ENCODE measurements at regions not wholly inside any gene's neighbourhood (a gene's known extent, or its start where the extent isn't known, plus 50 kb on each side); places are given as distances from the start of the nearest gene placed in this dataset.

DNA sequence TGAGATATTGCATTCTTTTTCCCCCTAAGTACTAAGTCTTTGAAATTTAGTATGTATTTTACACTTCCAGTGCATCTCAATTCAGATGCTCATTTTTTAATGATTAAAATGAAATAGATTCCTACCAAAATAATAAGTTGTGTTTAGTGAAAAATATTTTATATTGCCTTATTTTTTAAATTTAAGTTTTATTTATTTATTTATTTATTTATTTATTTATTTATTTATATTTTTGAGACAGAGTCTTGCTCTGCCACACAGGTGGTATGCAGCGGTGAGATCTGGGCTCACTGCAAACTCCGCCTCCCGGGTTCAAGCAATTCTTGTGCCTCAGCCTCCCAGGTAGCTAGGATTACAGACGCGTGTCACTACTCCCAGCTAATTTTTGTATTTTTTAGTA lies 95.5 kb downstream of the RPS24 start:
- no peak for DNase-seq (ENCODE audit: low spot score)
- Histone ChIP-seq H3K27ac (no peak overlapping the region), H3K4me3 (no peak overlapping the region)
- TF ChIP-seq CTCF (IDR thresholded peaks at IDR 0.05): no peak

- no peak overlapping the region for H3K4me3 ChIP-seq
- DNase-seq (ENCODE audit: low spot score): no peak
- no peak for TF ChIP-seq CTCF (IDR thresholded peaks at IDR 0.05)
- H3K27ac ChIP-seq: no peak overlapping the region
Measured at GRCh38 chr10:78130966-78131710, 97.5 kb downstream of the RPS24 start.

DNA sequence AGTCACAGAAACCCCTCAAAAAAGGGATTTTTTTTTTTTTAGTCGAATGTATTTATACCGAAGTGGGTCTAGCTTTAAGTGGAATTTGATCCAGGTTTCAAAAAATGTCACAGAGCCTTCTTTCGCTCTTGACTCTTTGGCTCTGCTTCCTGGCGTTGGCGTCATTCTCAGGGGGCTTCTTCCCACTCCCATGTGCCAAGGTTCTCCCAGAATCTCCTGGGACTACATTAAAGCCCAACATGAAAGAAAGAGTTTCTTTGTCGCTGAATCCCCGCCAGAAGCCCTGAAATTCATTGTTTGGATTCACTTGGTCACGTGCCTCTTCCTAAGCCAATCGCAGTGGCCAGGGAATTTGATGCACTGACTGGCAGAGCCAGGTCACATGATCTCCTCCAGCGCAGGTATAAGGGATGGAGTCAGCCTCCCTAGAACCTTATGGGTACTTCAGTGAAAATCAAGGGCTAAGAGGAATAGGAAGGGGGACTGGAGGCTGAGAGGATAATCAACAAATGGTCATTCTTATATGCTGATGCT lies 101.2 kb downstream of the RPS24 start:
- no peak for DNase-seq (ENCODE audit: low spot score)
- Histone ChIP-seq H3K4me3 (no peak overlapping the region), H3K27ac (no peak overlapping the region)
- no peak for TF ChIP-seq CTCF (IDR thresholded peaks at IDR 0.05)

DNA sequence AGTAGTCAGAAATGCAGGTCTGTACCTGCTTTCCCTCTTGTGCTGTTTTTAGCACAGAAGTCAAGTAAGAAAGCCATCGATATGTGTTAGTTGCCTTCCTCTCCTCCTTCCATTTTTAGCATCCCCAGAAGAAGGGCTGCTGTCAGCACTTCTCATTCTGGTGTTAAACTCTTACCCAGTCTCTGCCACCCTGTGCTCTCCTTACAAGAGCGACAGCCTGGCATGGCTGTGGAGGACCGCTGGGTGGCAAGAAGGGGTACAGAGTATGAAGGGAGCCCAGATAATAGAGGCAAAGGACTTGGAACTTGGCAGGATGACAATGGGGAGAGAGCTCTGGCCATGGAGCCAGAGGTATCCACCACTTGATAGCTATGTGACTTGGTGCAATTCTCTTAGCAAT lies 103.5 kb downstream of the RPS24 start:
- Histone ChIP-seq H3K4me3 (no peak overlapping the region), H3K27ac (no peak overlapping the region)
- no peak for TF ChIP-seq CTCF (IDR thresholded peaks at IDR 0.05)
- no peak for DNase-seq (ENCODE audit: low spot score)

DNA sequence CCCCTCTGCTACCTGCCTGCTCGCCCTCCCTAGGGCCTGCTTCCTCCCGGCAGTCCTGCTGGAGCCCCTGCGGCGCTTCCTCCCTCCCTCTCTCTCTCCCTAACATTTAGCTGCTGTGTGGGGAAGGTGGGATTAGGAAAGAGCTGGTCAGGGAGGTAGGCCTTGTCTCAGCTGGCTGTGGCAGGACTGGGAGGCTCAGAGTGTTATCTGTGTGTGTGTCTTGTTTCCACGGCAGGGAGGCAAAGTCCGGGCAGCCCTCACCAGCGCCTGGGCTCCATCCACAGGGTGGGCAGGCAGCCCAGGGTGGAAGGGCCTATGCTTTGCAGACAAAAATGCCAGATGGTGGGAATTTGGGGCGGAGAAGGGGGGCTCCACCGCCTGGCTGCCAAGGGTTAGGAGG lies 105.7 kb downstream of the RPS24 start:
- Histone ChIP-seq H3K27ac (no peak overlapping the region), H3K4me3 (no peak overlapping the region)
- TF ChIP-seq CTCF (IDR thresholded peaks at IDR 0.05): no peak
- DNase-seq (ENCODE audit: low spot score): no peak

DNA sequence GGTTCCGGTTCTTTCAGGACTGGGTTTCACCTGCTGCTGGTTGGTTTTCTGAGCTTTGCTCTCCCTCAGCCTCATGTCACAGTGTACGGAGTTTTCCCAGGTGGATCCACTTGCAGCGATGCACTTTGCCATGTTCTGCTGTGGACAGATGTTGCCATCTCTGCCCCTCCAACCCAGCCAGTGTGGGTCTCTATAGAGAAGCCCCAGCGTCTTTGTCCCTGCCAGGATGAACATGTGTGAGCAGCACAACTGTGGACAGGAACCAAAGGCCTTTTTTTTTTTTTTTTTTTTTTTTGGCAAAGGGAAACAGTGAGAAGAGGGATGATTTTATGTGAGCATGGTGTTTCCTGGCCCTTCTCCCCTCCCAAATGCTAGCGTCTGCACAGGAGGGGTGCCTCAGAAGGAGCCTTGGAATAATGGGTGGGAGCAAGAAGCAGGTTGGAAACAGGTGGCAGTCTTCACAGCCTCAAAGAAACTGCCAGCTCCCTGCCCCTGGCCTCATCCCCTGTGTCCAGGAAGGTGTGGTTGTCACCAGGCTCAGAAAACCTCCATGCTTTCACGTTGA lies 106.5 kb downstream of the RPS24 start:
- no peak for TF ChIP-seq CTCF (IDR thresholded peaks at IDR 0.05)
- no peak overlapping the region for H3K4me3 ChIP-seq
- H3K27ac ChIP-seq: no peak overlapping the region
- no peak for DNase-seq (ENCODE audit: low spot score)

- no peak for TF ChIP-seq CTCF (IDR thresholded peaks at IDR 0.05)
- DNase-seq (ENCODE audit: low spot score): no peak
- Histone ChIP-seq H3K27ac (no peak overlapping the region), H3K4me3 (no peak overlapping the region)
Measured at GRCh38 chr10:78143576-78143975, 109.9 kb downstream of the RPS24 start.

Measured in coronary artery (tissue), 2 donors.